HepG2 (cell line): ENCODE measurements at regions not wholly inside any gene's neighbourhood (a gene's known extent, or its start where the extent isn't known, plus 50 kb on each side); places are given as distances from the start of the nearest gene placed in this dataset.

Experiments used
- ATAC-seq: fragments of 200-7000 bp; cut with Tn5 transposase; 3 replicates; pipeline ENCODE4 v1.9.1; 2020; ENCODE audit warnings: mild to moderate bottlenecking, moderate library complexity
- BruUV-seq: library from RNA; stranded (reverse); fragments of 400-500 nt; replicated peaks from 2 replicates; lab custom pipeline; 2021; lab: Mats Ljungman, UMichigan
- CTCF ChIA-PET: fragments of 300-600 bp; formaldehyde crosslinking; extraction: SDS; loops from one replicate; lab custom pipeline; 2021; ENCODE audit warnings: low total read pairs, inconsistent platforms, low intra/inter-chr PET ratio; lab: Yijun Ruan, JAX
- POLR2A ChIA-PET: fragments of 350-600 bp; sonication (Branson Sonifier 250); formaldehyde crosslinking; loops from one replicate; lab custom pipeline; 2020; ENCODE audit warnings: antibody characterized with exemption, inconsistent platforms; lab: Yijun Ruan, JAX
- DNase-seq: peaks from one replicate; pipeline ENCODE4 v3.0.0-alpha.2; 2015; ENCODE audit warnings: low spot score
- FAIRE-seq: peaks from 3 replicates; lab custom pipeline; 2011; peaks lifted over from hg19 to GRCh38; lab: Jason Lieb, UNC
- H2AFZ ChIP-seq: one replicate; pipeline ENCODE4 v1.6.1; 2011; ENCODE audit warnings: low read length, inconsistent platforms
- H3K27ac ChIP-seq: fragments of 300-600 bp; 3 replicates; pipeline ENCODE4 v1.8.0; 2011; ENCODE audit warnings: mixed run types, mild to moderate bottlenecking, mixed read lengths, low read length, inconsistent platforms; ENCODE audit not compliant: insufficient read depth; ENCODE audit errors: extremely low read length
- H3K27me3 ChIP-seq, 2 experiments: fragments of 200-600 bp in 1 of 2; 2 replicates in 1 of 2; 3 replicates in 1 of 2; pipeline versions ENCODE4 v1.6.0 to v1.8.0; 2011; ENCODE audit warnings: low read length in 2 of 2, mild to moderate bottlenecking in 2 of 2, moderate library complexity in 2 of 2, inconsistent platforms in 1 of 2; ENCODE audit not compliant: insufficient read depth in 2 of 2, control insufficient read depth in 1 of 2
- H3K36me3 ChIP-seq, 2 experiments: fragments of 200-600 bp in 1 of 2; replicated peaks in 1 of 2; 2 replicates in 1 of 2; 3 replicates in 1 of 2; pipeline versions ENCODE4 v1.5.1 to v1.8.0; 2011; ENCODE audit warnings: low read length in 2 of 2, inconsistent platforms in 1 of 2; ENCODE audit not compliant: insufficient read depth in 2 of 2, control insufficient read depth in 1 of 2
- H3K4me1 ChIP-seq: 2 replicates; pipeline ENCODE4 v1.5.1; 2012; ENCODE audit warnings: low read length, inconsistent platforms; ENCODE audit not compliant: insufficient read depth
- H3K4me2 ChIP-seq: 2 replicates; pipeline ENCODE4 v1.6.0; 2011; ENCODE audit warnings: low read depth, low read length, inconsistent platforms
- H3K4me3 ChIP-seq, 3 experiments: fragments of 200-600 bp in 1 of 3; sonication (generic), shearing (Covaris generic) in 1 of 3; replicated peaks in 1 of 3; 2 replicates each; pipeline ENCODE4 v1.5.1; 2011 to 2016; ENCODE audit warnings: low read length in 3 of 3, inconsistent platforms in 2 of 3, low read depth in 2 of 3, mild to moderate bottlenecking in 2 of 3, control low read depth in 1 of 3, mixed read lengths in 1 of 3; ENCODE audit not compliant: insufficient read depth in 1 of 3
- H3K79me2 ChIP-seq: one replicate; pipeline ENCODE4 v1.6.1; 2011; ENCODE audit warnings: low read length, inconsistent platforms; ENCODE audit not compliant: insufficient read depth
- H3K9ac ChIP-seq: 2 replicates; pipeline ENCODE4 v1.6.0; 2011; ENCODE audit warnings: mild to moderate bottlenecking, low read depth, low read length, inconsistent platforms; ENCODE audit not compliant: insufficient read depth
- H3K9me3 ChIP-seq: 2 replicates; pipeline ENCODE4 v1.5.1; 2012; ENCODE audit warnings: mild to moderate bottlenecking, low read length
- H4K20me1 ChIP-seq: 2 replicates; pipeline ENCODE4 v1.6.0; 2011; ENCODE audit warnings: inconsistent platforms, mild to moderate bottlenecking, low read length, moderate library complexity; ENCODE audit not compliant: insufficient read depth
- MAZ ChIP-seq, 2 experiments: sonication (generic) in 1 of 2; formaldehyde crosslinking in 1 of 2; IDR thresholded peaks; 2 replicates each; pipeline versions ENCODE4 v1.5.0 to v1.6.1; 2012 to 2020; ENCODE audit warnings: low read depth in 2 of 2, mild to moderate bottlenecking in 2 of 2, borderline replicate concordance in 1 of 2, improper control_type of control experiment in 1 of 2, low read length in 1 of 2, missing genetic modification reagents in 1 of 2, moderate library complexity in 1 of 2
- POGZ ChIP-seq: sonication (generic); formaldehyde crosslinking; IDR thresholded peaks from 2 replicates; pipeline ENCODE4 v1.4.0; 2020; ENCODE audit warnings: mild to moderate bottlenecking, missing genetic modification reagents
- ZBTB33 ChIP-seq: sonication (generic); formaldehyde crosslinking; IDR thresholded peaks from 2 replicates; pipeline ENCODE4 v1.4.0; 2020; ENCODE audit warnings: missing genetic modification reagents
- ZNF367 ChIP-seq: sonication (generic); formaldehyde crosslinking; IDR thresholded peaks from 2 replicates; pipeline ENCODE4 v1.4.0; 2020; ENCODE audit warnings: missing genetic modification reagents, borderline replicate concordance
- ZNF75D ChIP-seq: sonication (generic); formaldehyde crosslinking; IDR thresholded peaks from 2 replicates; pipeline ENCODE4 v1.8.1; 2023; ENCODE audit warnings: missing genetic modification reagents, mild to moderate bottlenecking, borderline replicate concordance
- ZSCAN25 ChIP-seq: sonication (generic); formaldehyde crosslinking; IDR thresholded peaks from 2 replicates; pipeline ENCODE4 v1.8.0; 2022; ENCODE audit warnings: mild to moderate bottlenecking, missing genetic modification reagents
- WGBS: methylation state at CpG from one replicate; pipeline ENCODE4 v1.1.6; 2017; ENCODE audit warnings: low lambda C conversion rate; 5-methylcytosine and 5-hydroxymethylcytosine counted together
- in situ Hi-C: cut with HindIII; loops from 2 replicates; pipeline ENCODE4 v1.10.0; 2017; ENCODE audit warnings: low pct_unique_long_range_greater_than_20kb; ENCODE audit not compliant: extremely low pct_ligation_motif_present
- intact Hi-C: fragments of 100-400 bp; cut with micrococcal nuclease; formaldehyde crosslinking; loops from one replicate; pipeline ENCODE4 v1.10.0; 2022; ENCODE audit not compliant: unreplicated experiment
- TF ChIP-seq, protein P1 (sequence below): sonication (generic); formaldehyde crosslinking; IDR thresholded peaks from 2 replicates; pipeline ENCODE4 v1.8.0; 2022; ENCODE audit warnings: missing genetic modification reagents, mild to moderate bottlenecking, borderline replicate concordance
- TF ChIP-seq, protein P2 (sequence below): sonication (generic); formaldehyde crosslinking; IDR thresholded peaks from 2 replicates; pipeline ENCODE4 v1.8.0; 2022; ENCODE audit warnings: mild to moderate bottlenecking, missing genetic modification reagents, moderate library complexity
- TF ChIP-seq, protein P3 (sequence below): sonication (generic); formaldehyde crosslinking; IDR thresholded peaks from 2 replicates; pipeline ENCODE4 v1.4.0; 2020; ENCODE audit warnings: mild to moderate bottlenecking, missing genetic modification reagents

GRCh38 chr7:24409431-24410024 lies 125.5 kb downstream of the NPY start (continued):
- no peak for TF ChIP-seq ZSCAN25
- TF ChIP-seq POGZ (CRISPR knock-in tag): no peak
- no peak for TF ChIP-seq MAZ (IDR thresholded peaks at IDR 0.05; ENCODE audit: borderline replicate concordance, low read depth, low read length)
- TF ChIP-seq MAZ (CRISPR knock-in tag; IDR thresholded peaks at IDR 0.05; ENCODE audit: low read depth): no peak
- TF ChIP-seq ZBTB33 (CRISPR knock-in tag): no peak
- TF ChIP-seq ZNF367: no peak
- TF ChIP-seq, protein P1, sequence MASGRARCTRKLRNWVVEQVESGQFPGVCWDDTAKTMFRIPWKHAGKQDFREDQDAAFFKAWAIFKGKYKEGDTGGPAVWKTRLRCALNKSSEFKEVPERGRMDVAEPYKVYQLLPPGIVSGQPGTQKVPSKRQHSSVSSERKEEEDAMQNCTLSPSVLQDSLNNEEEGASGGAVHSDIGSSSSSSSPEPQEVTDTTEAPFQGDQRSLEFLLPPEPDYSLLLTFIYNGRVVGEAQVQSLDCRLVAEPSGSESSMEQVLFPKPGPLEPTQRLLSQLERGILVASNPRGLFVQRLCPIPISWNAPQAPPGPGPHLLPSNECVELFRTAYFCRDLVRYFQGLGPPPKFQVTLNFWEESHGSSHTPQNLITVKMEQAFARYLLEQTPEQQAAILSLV (CRISPR knock-in tag): no peak

DNA sequence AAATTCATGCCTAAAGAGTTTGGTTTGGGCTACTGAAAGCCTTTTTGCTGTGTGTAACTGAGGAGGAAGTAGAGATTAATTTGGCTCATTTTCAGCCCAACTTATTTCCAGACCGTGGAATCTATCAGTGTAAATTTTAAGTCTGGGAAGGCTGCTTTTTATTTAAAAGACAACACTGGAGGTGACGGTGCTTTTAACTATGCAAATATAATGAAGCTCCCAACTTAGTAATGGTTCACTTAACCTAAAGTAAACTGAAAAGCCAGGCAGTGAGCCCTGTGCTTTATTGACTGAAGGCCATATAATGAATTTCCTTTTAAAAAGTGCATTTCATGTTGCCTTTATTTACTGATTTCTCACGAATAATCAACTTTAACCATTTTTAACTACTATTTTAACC lies 127.2 kb downstream of the NPY start:
- Histone ChIP-seq H3K27me3 (no peaks in the 10 kb centered on the region), H2AFZ (no peak overlapping the region), H3K4me3 (no peak overlapping the region), H3K36me3 (no peaks in the 10 kb centered on the region), H4K20me1 (no peaks in the 10 kb centered on the region), H3K79me2 (no peaks in the 10 kb centered on the region), H3K27ac (no peak overlapping the region), H3K4me2 (no peak overlapping the region), H3K9me3 (peaks cover 5% of the 10 kb centered on the region; the same call in 1 of the 2 replicates), H3K9ac (no peak overlapping the region), H3K4me1 (no peaks in the 10 kb centered on the region)
- DNase-seq (no peak), FAIRE-seq (no peak), ATAC-seq (no peak)
- no TSS peak for BruUV-seq
- TF ChIP-seq, protein P2, sequence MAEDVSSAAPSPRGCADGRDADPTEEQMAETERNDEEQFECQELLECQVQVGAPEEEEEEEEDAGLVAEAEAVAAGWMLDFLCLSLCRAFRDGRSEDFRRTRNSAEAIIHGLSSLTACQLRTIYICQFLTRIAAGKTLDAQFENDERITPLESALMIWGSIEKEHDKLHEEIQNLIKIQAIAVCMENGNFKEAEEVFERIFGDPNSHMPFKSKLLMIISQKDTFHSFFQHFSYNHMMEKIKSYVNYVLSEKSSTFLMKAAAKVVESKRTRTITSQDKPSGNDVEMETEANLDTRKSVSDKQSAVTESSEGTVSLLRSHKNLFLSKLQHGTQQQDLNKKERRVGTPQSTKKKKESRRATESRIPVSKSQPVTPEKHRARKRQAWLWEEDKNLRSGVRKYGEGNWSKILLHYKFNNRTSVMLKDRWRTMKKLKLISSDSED (CRISPR knock-in tag): no peak
- no peak for TF ChIP-seq ZNF75D (CRISPR knock-in tag)
- TF ChIP-seq, protein P3, sequence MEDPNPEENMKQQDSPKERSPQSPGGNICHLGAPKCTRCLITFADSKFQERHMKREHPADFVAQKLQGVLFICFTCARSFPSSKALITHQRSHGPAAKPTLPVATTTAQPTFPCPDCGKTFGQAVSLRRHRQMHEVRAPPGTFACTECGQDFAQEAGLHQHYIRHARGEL (CRISPR knock-in tag): no peak
- ChIA-PET CTCF (no interaction called here), POLR2A (no interaction called here)
- in situ Hi-C loops: no loop called here
- 11% methylated on average over 3 of the region's 3 CpGs for WGBS
- intact Hi-C loops: no loop called here
